ENCODE measurements at regions not wholly inside any gene's neighbourhood (a gene's known extent, or its start where the extent isn't known, plus 50 kb on each side); places are given as distances from the start of the nearest gene placed in this dataset.

- TF ChIP-seq TCF12 (IDR thresholded peaks at IDR 0.05), result no peak
- no peak for TF ChIP-seq TAF1 (IDR thresholded peaks at IDR 0.05; ENCODE audit: borderline replicate concordance, low read depth, low read length)
- TF ChIP-seq REST (IDR thresholded peaks at IDR 0.05; ENCODE audit: low read depth, low read length), result no peak
- no peak for TF ChIP-seq CTCF (IDR thresholded peaks at IDR 0.05)
- TF ChIP-seq TEAD4 (IDR thresholded peaks at IDR 0.05; ENCODE audit: borderline replicate concordance, insufficient read depth), result no peak
- no peak for TF ChIP-seq SIN3A (IDR thresholded peaks at IDR 0.05; ENCODE audit: borderline replicate concordance, low read depth, low read length)
These were observed 351.7 kb upstream of the MYT1L start for GRCh38 chr2:2682700-2683342.
